Mammary epithelial cell (primary cell): ENCODE measurements at regions not wholly inside any gene's neighbourhood (a gene's known extent, or its start where the extent isn't known, plus 50 kb on each side); places are given as distances from the start of the nearest gene placed in this dataset.
"Not testable (repeated sequence)": the region's sequence is repeated elsewhere in the genome, so short reads cannot be mapped to it uniquely, and the experiment has no call there.

Experiments
- CTCF ChIP-seq, 2 donors: IDR thresholded peaks in 1 of 2; conservative IDR thresholded peaks in 1 of 2; 2 replicates each; pipeline ENCODE4 v1.5.1; 2011 to 2012; ENCODE audit warnings: inconsistent platforms in 2 of 2, low read length in 2 of 2, mild to moderate bottlenecking in 2 of 2, control low read depth in 1 of 2, low read depth in 1 of 2; ENCODE audit not compliant: insufficient read depth in 1 of 2; ENCODE audit errors: extremely low read depth in 1 of 2
- EZH2 ChIP-seq: IDR thresholded peaks from 2 replicates; pipeline ENCODE4 v1.6.1; 2012; ENCODE audit warnings: low read length, inconsistent platforms, borderline replicate concordance

GRCh38 chr13:75953589-75953988, 317.5 kb downstream of the LMO7 start:
- not testable (repeated sequence) for TF ChIP-seq CTCF (conservative IDR thresholded peaks at IDR 0.05 in 1 of 2, IDR thresholded peaks at IDR 0.05 in 1 of 2; ENCODE audit: extremely low read depth in 1 of 2, insufficient read depth in 1 of 2, low read depth in 1 of 2, low read length in 2 of 2); EZH2
